Limb (tissue), 2 donors: ENCODE measurements at regions not wholly inside any gene's neighbourhood (a gene's known extent, or its start where the extent isn't known, plus 50 kb on each side); places are given as distances from the start of the nearest gene placed in this dataset.

Experiments
- DNase-seq, 2 donors: peaks; one replicate each; pipeline ENCODE4 v3.0.0-alpha.2; 2016; ENCODE audit errors: extremely low spot score in 2 of 2

GRCh38 chr1:239817801-239818200, 273.9 kb upstream of the FMN2 start:
- no peak for DNase-seq

GRCh38 chr1:239819096-239819495, 272.6 kb upstream of the FMN2 start:
- DNase-seq: no peak

GRCh38 chr1:239819756-239820250, 271.9 kb upstream of the FMN2 start:
- DNase-seq: no peak

GRCh38 chr1:239823852-239824251, 267.8 kb upstream of the FMN2 start:
- no peak for DNase-seq

- no peak for DNase-seq
Observed at GRCh38 chr1:239826211-239826610, 265.5 kb upstream of the FMN2 start.

DNA sequence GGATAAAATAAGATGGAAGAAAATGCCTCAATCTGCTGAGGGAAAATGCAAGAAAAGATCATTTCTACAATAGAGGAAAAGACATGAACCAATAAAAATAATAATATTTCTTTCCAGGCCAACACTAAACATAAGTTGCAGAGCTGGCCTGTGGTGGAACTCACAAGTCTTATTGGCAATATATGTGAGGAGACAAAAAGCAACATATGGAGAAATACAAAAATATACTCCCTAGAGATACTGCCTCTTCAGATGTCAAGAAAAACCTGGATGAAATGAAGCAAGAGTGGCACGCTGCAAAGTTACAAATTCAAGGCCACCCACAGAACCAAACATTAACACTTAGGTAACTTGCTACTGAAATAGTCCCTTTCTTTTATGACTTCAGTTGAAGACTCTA, 264.9 kb upstream of the FMN2 start:
- no peak for DNase-seq

GRCh38 chr1:239829535-239829934, 262.1 kb upstream of the FMN2 start:
- no peak for DNase-seq

DNA sequence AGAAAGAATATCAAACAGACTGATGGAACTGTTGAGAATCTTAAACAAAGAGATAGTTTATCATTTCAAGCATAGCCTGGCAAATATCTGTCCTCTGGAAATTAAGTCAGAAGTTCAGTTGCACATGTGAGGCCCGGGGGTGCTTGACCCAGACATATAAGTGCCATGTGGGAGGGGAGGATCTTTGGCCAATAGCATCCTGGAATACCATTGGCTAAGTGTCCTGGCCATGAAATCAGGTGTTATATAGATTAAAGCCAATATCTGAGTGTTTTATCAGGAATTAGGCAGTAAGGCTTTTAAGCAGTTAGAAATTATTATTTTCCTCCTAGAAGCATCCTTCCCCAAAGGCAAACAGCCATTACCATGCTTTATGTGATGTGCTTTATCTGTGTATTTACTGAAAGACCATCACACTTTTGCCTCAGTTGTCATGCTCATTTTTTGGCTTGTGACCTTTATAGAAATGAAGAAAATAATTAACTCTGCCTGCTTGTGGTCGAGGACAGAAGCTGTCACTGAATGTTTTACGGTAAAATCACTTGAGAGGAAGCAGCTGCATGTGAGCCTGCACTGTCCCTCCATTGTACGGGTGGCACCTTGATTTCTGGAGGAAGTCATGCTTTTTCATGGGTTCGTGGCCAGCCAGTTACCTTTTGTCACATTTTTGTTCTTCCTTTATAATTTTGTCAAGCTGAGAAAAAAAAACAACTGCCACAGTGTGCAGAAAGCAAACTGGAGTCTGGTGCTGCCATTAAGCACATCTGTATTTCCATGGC, 259.9 kb upstream of the FMN2 start:
- no peak for DNase-seq

GRCh38 chr1:239833723-239834122, 258.0 kb upstream of the FMN2 start:
- DNase-seq: no peak

- DNase-seq: no peak
Observed at GRCh38 chr1:239835946-239836440, 255.7 kb upstream of the FMN2 start.

- no peak for DNase-seq
Observed at GRCh38 chr1:239840336-239840735, 251.3 kb upstream of the FMN2 start.

GRCh38 chr1:239840790-239841189, 250.9 kb upstream of the FMN2 start:
- DNase-seq: no peak

DNA sequence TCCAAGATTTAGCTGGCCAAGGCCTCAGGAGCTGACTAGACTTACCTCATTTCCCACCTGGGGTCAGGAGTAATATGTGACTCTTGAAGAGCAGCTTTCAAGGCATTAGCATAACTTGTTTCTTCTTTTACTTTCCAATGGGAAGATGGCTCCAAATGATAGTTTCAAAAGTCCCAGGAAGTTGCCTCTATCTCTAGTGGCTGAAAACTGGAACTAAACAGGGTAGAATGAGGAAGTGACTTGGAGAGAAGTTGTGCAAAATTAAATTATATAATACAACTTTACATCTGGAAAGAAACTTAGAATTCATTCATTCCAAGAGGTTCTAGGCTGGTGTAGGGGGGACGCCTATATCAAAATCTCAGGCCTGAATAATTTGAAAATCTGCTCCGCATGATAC, 250.1 kb upstream of the FMN2 start:
- DNase-seq: no peak

- DNase-seq: no peak
Observed at GRCh38 chr1:239843541-239843940, 248.1 kb upstream of the FMN2 start.

DNA sequence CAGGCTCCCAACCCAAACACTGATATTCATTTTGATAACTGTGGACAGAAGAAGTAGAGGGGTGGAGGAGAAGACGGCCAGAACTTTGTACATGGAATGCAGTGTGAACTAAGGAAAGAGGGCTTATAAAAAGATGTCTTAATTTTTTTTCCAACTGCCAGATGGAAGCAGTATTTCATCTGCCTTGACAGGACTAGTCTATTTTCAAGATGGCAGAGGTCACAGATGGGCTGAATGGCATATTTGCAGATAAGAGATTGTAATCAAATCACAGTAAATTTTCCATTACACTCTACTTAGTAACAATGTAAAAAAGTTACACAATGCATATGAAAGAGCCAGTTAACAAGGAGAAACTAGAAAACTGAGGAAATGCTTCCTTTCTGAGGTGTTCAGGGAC, 246.8 kb upstream of the FMN2 start:
- no peak for DNase-seq

- no peak for DNase-seq
Observed at GRCh38 chr1:239854922-239855321, 236.8 kb upstream of the FMN2 start.

GRCh38 chr1:239856067-239856466, 235.6 kb upstream of the FMN2 start:
- DNase-seq: no peak

GRCh38 chr1:239856924-239857323, 234.8 kb upstream of the FMN2 start:
- DNase-seq: no peak

GRCh38 chr1:239858057-239858456, 233.6 kb upstream of the FMN2 start:
- DNase-seq: no peak

GRCh38 chr1:239858529-239858928, 233.2 kb upstream of the FMN2 start:
- no peak for DNase-seq

DNA sequence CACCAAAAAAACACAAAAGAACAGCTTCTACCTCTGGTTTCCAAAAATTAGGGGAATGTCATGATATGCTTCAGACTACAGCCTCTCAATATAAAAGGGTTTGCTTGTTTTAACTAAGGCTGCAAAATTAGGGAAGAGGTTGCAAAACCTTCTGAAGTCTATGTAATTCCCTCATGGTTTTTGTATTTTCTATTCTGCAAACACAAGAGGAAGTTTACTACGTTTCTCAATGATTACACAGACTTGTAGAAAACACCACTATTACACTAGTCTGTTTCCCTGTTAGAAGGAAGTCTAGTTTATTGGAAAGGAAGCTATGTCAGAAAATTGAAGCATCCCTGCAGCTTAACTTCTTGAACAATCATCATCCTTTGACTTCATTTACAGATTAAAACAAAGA, 229.7 kb upstream of the FMN2 start:
- no peak for DNase-seq

DNA sequence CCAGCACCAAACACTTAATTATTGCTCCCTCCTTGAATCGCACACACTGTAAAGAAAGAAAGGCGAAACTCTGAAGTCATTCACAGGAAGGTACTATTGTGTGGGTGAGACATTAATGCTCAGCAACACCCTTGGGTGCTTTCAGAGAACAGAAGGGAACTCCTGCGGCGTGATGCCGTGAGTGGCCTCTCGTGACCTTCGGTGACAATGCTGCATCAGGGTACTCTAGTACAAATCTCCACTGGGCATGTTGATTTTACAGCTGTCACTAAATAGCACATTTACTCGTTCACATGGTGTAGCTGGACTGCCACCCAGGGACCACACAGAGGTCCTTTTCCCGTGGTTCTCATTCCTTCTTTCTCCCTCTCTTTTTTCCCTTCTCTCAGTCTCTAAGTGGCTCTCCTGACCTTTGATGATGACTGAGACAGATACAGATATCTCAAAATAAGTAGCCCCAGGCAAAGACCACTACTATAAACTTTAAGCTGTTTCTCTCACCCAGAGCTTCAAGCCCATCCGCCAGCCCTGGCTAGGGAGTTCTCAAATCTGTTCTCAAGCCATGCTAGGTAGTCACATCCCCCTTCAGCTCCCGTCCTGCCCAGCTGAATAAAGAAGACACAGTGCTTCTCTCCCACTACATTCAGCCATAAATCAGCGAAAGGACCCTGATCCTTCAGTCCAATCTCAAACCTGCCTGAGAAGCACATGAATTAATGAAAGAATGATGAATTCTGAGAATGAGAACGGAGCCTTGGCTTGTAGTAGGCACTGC, 223.4 kb upstream of the FMN2 start:
- DNase-seq: no peak

GRCh38 chr1:239870194-239870593, 221.5 kb upstream of the FMN2 start:
- no peak for DNase-seq
